Upper lobe of left lung (tissue), 6 donors: ENCODE measurements at regions not wholly inside any gene's neighbourhood (a gene's known extent, or its start where the extent isn't known, plus 50 kb on each side); places are given as distances from the start of the nearest gene placed in this dataset.

Experiments used
- ATAC-seq, 2 donors: fragments of 200-7000 bp; cut with Tn5 transposase; one replicate each; pipeline ENCODE4 v1.9.1; 2022; ENCODE audit warnings: mild to moderate bottlenecking in 2 of 2, moderate library complexity in 2 of 2; ENCODE audit not compliant: low FRiP score in 2 of 2
- DNase-seq, 2 donors: peaks; one replicate each; pipeline ENCODE4 v3.0.0-alpha.2; 2019 to 2020
- H3K27ac ChIP-seq, 4 donors: fragments of 200-600 bp; sonication (generic); one replicate each; pipeline ENCODE4 v1.5.1; 2016 to 2019
- H3K27me3 ChIP-seq, 4 donors: fragments of 200-600 bp; sonication (generic); one replicate each; pipeline ENCODE4 v1.5.1; 2017 to 2019
- H3K36me3 ChIP-seq, 4 donors: fragments of 200-600 bp; sonication (generic); one replicate each; pipeline ENCODE4 v1.5.1; 2016 to 2019
- H3K4me1 ChIP-seq, 4 donors: fragments of 200-600 bp; sonication (generic); one replicate each; pipeline ENCODE4 v1.5.1; 2018 to 2019
- H3K4me3 ChIP-seq, 4 donors: fragments of 200-600 bp; sonication (generic); one replicate each; pipeline ENCODE4 v1.5.1; 2017 to 2019; ENCODE audit warnings: mild to moderate bottlenecking in 2 of 4, moderate library complexity in 1 of 4
- H3K9me3 ChIP-seq, 4 donors: fragments of 200-600 bp; sonication (generic); one replicate each; pipeline ENCODE4 v1.5.1; 2018 to 2019
- CTCF ChIP-seq, 6 experiments: fragments of 450-650 bp in 4 of 6; fragments of 200-600 bp in 2 of 6; sonication (generic) in 2 of 6; IDR thresholded peaks; one replicate each; pipeline ENCODE4 v1.5.1; 2016 to 2019; ENCODE audit warnings: antibody characterized with exemption in 6 of 6
- EP300 ChIP-seq, 4 donors: sonication (generic); formaldehyde crosslinking; IDR thresholded peaks; one replicate each; pipeline ENCODE4 v1.5.1; 2017; ENCODE audit warnings: antibody characterized with exemption in 4 of 4, control low read depth in 2 of 4
- POLR2A ChIP-seq, 4 donors: fragments of 450-650 bp; IDR thresholded peaks; one replicate each; pipeline ENCODE4 v1.5.1; 2016 to 2017; ENCODE audit warnings: antibody characterized with exemption in 4 of 4, mild to moderate bottlenecking in 2 of 4
- POLR2AphosphoS5 ChIP-seq, 2 donors: sonication (generic); formaldehyde crosslinking; IDR thresholded peaks; one replicate each; pipeline ENCODE4 v1.5.1; 2017; ENCODE audit warnings: antibody characterized with exemption in 2 of 2
- WGBS, 2 donors: methylation state at CpG; one replicate each; pipeline ENCODE4 v1.1.5; 2017 to 2018; 5-methylcytosine and 5-hydroxymethylcytosine counted together
- donor health status: DM: no; HTN: no; CAD: no; lungs with moderate emphysema.
- donor health status: DM: no; HTN: yes; CAD: no; lungs with severe emphysema.

GRCh38 chr13:36750046-36750445, 69.0 kb upstream of the RFXAP start:
- no peak for DNase-seq
- WGBS, 2 donors: 81 to 95% methylated on average over 5 of the region's 5 CpGs
- H3K4me3 ChIP-seq: no peak overlapping the region
- no peaks in the 10 kb centered on the region for H3K36me3 ChIP-seq
- H3K9me3 ChIP-seq: no peaks in the 10 kb centered on the region
- no peaks in the 10 kb centered on the region for H3K4me1 ChIP-seq
- no peaks in the 10 kb centered on the region for H3K27me3 ChIP-seq
- no peak for TF ChIP-seq CTCF (IDR thresholded peaks at IDR 0.05)
- no peak for TF ChIP-seq EP300 (IDR thresholded peaks at IDR 0.05)
- TF ChIP-seq POLR2A (IDR thresholded peaks at IDR 0.05): no peak
- no peak for TF ChIP-seq POLR2AphosphoS5 (IDR thresholded peaks at IDR 0.05)
- no peak for ATAC-seq
- H3K27ac ChIP-seq: no peak overlapping the region

GRCh38 chr13:36750461-36750860, 68.6 kb upstream of the RFXAP start:
- Histone ChIP-seq H3K36me3 (no peaks in the 10 kb centered on the region), H3K4me1 (no peaks in the 10 kb centered on the region), H3K27ac (no peak overlapping the region), H3K4me3 (no peak overlapping the region), H3K27me3 (peaks cover 0 to under 1% (median 0%) of the 10 kb centered on the region in 4 donors), H3K9me3 (no peaks in the 10 kb centered on the region)
- 80 to 97% methylated on average over 3 of the region's 3 CpGs for WGBS, 2 donors
- no peak for DNase-seq
- no peak for ATAC-seq
- no peak for TF ChIP-seq EP300 (IDR thresholded peaks at IDR 0.05)

- Histone ChIP-seq H3K36me3 (no peaks in the 10 kb centered on the region), H3K9me3 (no peaks in the 10 kb centered on the region), H3K4me1 (no peaks in the 10 kb centered on the region), H3K27ac (no peak overlapping the region), H3K4me3 (no peak overlapping the region), H3K27me3 (peaks cover 0 to 5% (median 0%) of the 10 kb centered on the region in 4 donors)
- TF ChIP-seq EP300 (IDR thresholded peaks at IDR 0.05) (no peak), POLR2AphosphoS5 (IDR thresholded peaks at IDR 0.05) (no peak)
- no peak for DNase-seq
- no peak for ATAC-seq
These were observed 68.1 kb upstream of the RFXAP start for GRCh38 chr13:36750946-36751345.

GRCh38 chr13:36752673-36753072, 66.3 kb upstream of the RFXAP start:
- no peak overlapping the region for H3K4me3 ChIP-seq
- H3K27me3 ChIP-seq: peaks cover 0 to 5% (median 0%) of the 10 kb centered on the region in 4 donors
- DNase-seq (no peak), ATAC-seq (no peak)
- H3K27ac ChIP-seq: no peak overlapping the region
- H3K9me3 ChIP-seq: no peaks in the 10 kb centered on the region
- 72% methylated on average over 2 of the region's 2 CpGs for WGBS, 2 donors
- H3K4me1 ChIP-seq: no peaks in the 10 kb centered on the region
- H3K36me3 ChIP-seq: no peaks in the 10 kb centered on the region
- no peak for TF ChIP-seq EP300 (IDR thresholded peaks at IDR 0.05)
- TF ChIP-seq POLR2AphosphoS5 (IDR thresholded peaks at IDR 0.05): no peak
- no peak for TF ChIP-seq CTCF (IDR thresholded peaks at IDR 0.05)
- TF ChIP-seq POLR2A (IDR thresholded peaks at IDR 0.05): no peak

- TF ChIP-seq POLR2AphosphoS5 (IDR thresholded peaks at IDR 0.05): no peak
- Histone ChIP-seq H3K9me3 (no peaks in the 10 kb centered on the region), H3K27me3 (peaks cover 0 to 5% (median 0%) of the 10 kb centered on the region in 4 donors), H3K36me3 (no peaks in the 10 kb centered on the region), H3K4me1 (no peaks in the 10 kb centered on the region), H3K4me3 (no peak overlapping the region), H3K27ac (no peak overlapping the region)
- no peak for ATAC-seq
- DNase-seq: no peak
These were observed 65.8 kb upstream of the RFXAP start for GRCh38 chr13:36753176-36753575.

- ATAC-seq (no peak), DNase-seq (peak in 1 of 2 donors; percentile 60)
- Histone ChIP-seq H3K4me1 (no peaks in the 10 kb centered on the region), H3K36me3 (no peaks in the 10 kb centered on the region), H3K27me3 (peaks cover 0 to 5% (median 0%) of the 10 kb centered on the region in 4 donors), H3K4me3 (no peak overlapping the region), H3K9me3 (no peaks in the 10 kb centered on the region), H3K27ac (no peak overlapping the region)
- TF ChIP-seq EP300 (IDR thresholded peaks at IDR 0.05): no peak
- 9 to 17% methylated on average over 1 of the region's 1 CpG for WGBS, 2 donors
These were observed 60.7 kb upstream of the RFXAP start for GRCh38 chr13:36758345-36758744.

- Histone ChIP-seq H3K9me3 (peaks cover 0 to 6% (median 0%) of the 10 kb centered on the region in 4 donors), H3K36me3 (no peaks in the 10 kb centered on the region), H3K27ac (no peak overlapping the region), H3K4me3 (no peak overlapping the region), H3K4me1 (no peaks in the 10 kb centered on the region), H3K27me3 (no peaks in the 10 kb centered on the region)
- DNase-seq (peak in 1 of 2 donors; percentile 9), ATAC-seq (no peak)
- TF ChIP-seq EP300 (IDR thresholded peaks at IDR 0.05) (no peak), POLR2A (IDR thresholded peaks at IDR 0.05) (no peak), CTCF (IDR thresholded peaks at IDR 0.05) (no peak), POLR2AphosphoS5 (IDR thresholded peaks at IDR 0.05) (no peak)
- 76 to 77% methylated on average over 5 of the region's 5 CpGs for WGBS, 2 donors
These were observed 55.8 kb upstream of the RFXAP start for GRCh38 chr13:36763126-36763722.
